ENCODE measurements at regions not wholly inside any gene's neighbourhood (a gene's known extent, or its start where the extent isn't known, plus 50 kb on each side); places are given as distances from the start of the nearest gene placed in this dataset.
"Not testable (repeated sequence)": the region's sequence is repeated elsewhere in the genome, so short reads cannot be mapped to it uniquely, and the experiment has no call there.

DNA sequence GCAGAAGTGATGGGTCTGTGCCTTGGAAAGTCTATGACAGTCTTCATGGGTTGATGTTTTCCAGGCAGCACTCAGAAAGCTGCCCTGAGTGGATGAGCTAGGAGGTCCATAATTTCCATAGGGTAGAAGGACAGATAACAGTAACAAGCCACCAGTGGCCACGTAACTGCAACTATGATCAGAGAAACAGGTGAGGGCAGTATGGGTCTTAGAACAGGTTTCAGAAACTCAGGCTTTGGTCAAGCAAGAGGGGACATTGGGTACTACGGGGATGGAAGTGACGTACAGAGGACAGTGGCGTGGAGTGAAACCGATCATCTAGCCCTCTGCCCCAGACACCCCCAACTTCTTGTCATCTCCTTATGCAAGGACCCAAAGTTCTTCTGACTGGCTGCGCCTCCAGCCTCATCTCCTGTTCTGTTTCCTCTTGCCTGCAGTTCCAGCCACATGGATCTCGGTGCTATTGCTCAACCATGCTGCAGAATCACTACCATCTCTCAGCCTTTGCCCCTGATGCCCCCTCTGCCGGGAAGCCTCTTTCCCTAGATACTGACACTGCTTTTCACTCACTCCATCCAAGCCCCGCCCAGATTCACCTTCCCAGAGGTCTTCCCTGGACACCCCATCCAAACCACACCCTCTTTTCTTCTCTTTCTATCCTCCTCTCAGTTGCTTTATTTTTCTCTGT is 123.4 kb downstream of the MFAP3L start:
- no peaks in the 10 kb centered on the region for H3K9me3 ChIP-seq
- TF ChIP-seq EP300 (IDR thresholded peaks at IDR 0.05), result no peak
- no peak for TF ChIP-seq POLR2A (IDR thresholded peaks at IDR 0.05)
- no peak for TF ChIP-seq POLR2AphosphoS5 (IDR thresholded peaks at IDR 0.05)
- TF ChIP-seq, protein P1, sequence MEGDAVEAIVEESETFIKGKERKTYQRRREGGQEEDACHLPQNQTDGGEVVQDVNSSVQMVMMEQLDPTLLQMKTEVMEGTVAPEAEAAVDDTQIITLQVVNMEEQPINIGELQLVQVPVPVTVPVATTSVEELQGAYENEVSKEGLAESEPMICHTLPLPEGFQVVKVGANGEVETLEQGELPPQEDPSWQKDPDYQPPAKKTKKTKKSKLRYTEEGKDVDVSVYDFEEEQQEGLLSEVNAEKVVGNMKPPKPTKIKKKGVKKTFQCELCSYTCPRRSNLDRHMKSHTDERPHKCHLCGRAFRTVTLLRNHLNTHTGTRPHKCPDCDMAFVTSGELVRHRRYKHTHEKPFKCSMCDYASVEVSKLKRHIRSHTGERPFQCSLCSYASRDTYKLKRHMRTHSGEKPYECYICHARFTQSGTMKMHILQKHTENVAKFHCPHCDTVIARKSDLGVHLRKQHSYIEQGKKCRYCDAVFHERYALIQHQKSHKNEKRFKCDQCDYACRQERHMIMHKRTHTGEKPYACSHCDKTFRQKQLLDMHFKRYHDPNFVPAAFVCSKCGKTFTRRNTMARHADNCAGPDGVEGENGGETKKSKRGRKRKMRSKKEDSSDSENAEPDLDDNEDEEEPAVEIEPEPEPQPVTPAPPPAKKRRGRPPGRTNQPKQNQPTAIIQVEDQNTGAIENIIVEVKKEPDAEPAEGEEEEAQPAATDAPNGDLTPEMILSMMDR (IDR thresholded peaks at IDR 0.05), result no peak
- WGBS, 5 donors, result 66 to 78% (median 72%) methylated on average over 9 of the region's 9 CpGs

DNA sequence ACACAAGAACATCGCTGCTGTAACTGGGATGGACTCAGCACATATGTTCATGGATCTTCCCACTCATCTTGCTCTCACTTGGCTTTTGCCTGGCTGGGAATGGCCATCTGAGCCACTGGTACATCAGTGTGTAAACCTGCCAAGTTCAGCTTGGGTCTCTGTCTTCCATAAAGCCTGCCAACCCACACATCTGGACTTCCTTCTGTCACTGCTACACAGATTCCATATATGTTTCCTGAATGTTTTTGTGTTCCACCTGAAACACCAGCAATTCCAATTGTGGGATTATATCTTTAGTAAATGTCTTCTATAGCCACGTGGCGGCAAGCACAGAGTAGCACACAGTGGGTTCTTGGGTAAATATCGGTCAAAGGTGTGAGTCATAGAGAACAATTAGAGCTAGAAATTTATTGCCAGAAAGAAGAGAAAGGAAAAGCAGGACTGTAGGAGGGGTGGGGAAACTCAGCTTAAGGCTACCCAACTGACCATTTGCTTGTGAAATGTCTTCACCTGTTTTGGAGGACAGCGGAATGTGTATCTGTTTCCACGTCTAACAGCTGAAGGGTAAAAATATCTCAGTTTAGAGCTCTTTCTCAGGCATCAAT is 125.9 kb downstream of the MFAP3L start:
- Histone ChIP-seq H3K36me3 (no peaks in the 10 kb centered on the region), H3K4me1 (no peaks in the 10 kb centered on the region), H3K27me3 (no peaks in the 10 kb centered on the region), H3K4me3 (no peak overlapping the region), H3K9me3 (no peaks in the 10 kb centered on the region), H3K27ac (no peak overlapping the region)
- TF ChIP-seq, protein P1 (IDR thresholded peaks at IDR 0.05), result no peak
- TF ChIP-seq POLR2AphosphoS5 (IDR thresholded peaks at IDR 0.05) (no peak), EP300 (IDR thresholded peaks at IDR 0.05) (no peak), POLR2A (IDR thresholded peaks at IDR 0.05) (no peak)
- peak in 1 of 2 donors; percentile 10 for DNase-seq
- WGBS, 5 donors, result 58 to 75% (median 72%) methylated on average over 6 of the region's 6 CpGs
- intact Hi-C loops (cut with DNase I; ENCODE audit: low total_unique reads), result no loop called here

More for the DNA sequence above, 123.4 kb downstream of the MFAP3L start:
- intact Hi-C loops (cut with DNase I; ENCODE audit: low total_unique reads), result no loop called here
- DNase-seq, result no peak
- Histone ChIP-seq H3K4me3 (no peak overlapping the region), H3K27me3 (no peaks in the 10 kb centered on the region), H3K27ac (no peak overlapping the region), H3K36me3 (no peaks in the 10 kb centered on the region), H3K4me1 (no peaks in the 10 kb centered on the region)

DNA sequence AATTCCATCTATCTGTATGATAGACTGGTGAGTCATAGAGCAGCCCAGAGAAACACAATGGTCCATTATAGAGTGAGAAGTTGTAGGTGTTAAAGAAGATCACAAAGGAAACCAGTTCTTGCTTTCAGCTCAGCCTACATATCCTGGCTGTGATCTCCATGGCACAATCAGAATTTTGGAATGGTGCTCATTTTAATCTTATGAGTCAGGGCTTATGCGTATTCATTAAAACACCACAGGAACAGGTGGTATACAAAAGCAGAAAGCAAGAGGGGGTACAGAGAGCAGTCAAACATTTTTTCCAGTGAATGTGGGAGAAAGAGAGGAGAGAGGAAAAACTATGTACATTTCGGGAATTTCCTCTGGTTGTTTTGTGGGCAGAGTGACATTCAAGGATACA is 126.9 kb downstream of the MFAP3L start:
- intact Hi-C loops (cut with DNase I; ENCODE audit: low total_unique reads), result no loop called here
- 82 to 94% (median 89%) methylated on average over 2 of the region's 2 CpGs for WGBS, 5 donors

DNA sequence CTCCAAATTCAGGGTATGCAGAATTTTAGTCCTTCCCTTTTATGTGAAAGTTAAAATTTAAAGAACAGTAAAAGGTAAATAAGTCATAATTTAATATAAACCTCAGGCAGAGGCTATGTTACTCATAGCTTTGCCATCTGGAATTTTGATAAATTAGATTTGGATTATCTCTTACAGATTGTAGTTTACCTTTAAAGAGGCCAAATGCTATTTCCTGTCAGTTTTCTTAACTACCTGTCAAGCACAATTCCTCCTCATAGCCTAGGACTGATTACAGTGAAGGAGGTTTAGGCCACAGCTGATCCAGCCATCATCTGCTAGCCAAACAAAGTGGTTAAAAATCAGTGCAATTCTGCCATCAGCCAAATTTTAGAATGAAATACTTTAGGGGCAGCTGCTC is 128.1 kb downstream of the MFAP3L start:
- Histone ChIP-seq H3K4me1 (no peaks in the 10 kb centered on the region), H3K9me3 (no peaks in the 10 kb centered on the region), H3K36me3 (no peaks in the 10 kb centered on the region), H3K4me3 (no peak overlapping the region), H3K27ac (no peak overlapping the region), H3K27me3 (no peaks in the 10 kb centered on the region)
- TF ChIP-seq POLR2A (IDR thresholded peaks at IDR 0.05), result no peak
- no peak for TF ChIP-seq POLR2AphosphoS5 (IDR thresholded peaks at IDR 0.05)
- TF ChIP-seq, protein P1 (IDR thresholded peaks at IDR 0.05), result no peak
- no peak for TF ChIP-seq EP300 (IDR thresholded peaks at IDR 0.05)
- intact Hi-C loops (cut with DNase I; ENCODE audit: low total_unique reads), result no loop called here
- no peak for DNase-seq

More for the DNA sequence above, 126.9 kb downstream of the MFAP3L start:
- no peaks in the 10 kb centered on the region for H3K36me3 ChIP-seq
- no peaks in the 10 kb centered on the region for H3K4me1 ChIP-seq
- DNase-seq, result no peak
- no peak overlapping the region for H3K27ac ChIP-seq
- TF ChIP-seq EP300 (IDR thresholded peaks at IDR 0.05) (no peak), POLR2AphosphoS5 (IDR thresholded peaks at IDR 0.05) (no peak), POLR2A (IDR thresholded peaks at IDR 0.05) (no peak)
- TF ChIP-seq, protein P1 (IDR thresholded peaks at IDR 0.05), result no peak
- H3K4me3 ChIP-seq, result no peak overlapping the region
- H3K9me3 ChIP-seq, result no peaks in the 10 kb centered on the region
- no peaks in the 10 kb centered on the region for H3K27me3 ChIP-seq

DNA sequence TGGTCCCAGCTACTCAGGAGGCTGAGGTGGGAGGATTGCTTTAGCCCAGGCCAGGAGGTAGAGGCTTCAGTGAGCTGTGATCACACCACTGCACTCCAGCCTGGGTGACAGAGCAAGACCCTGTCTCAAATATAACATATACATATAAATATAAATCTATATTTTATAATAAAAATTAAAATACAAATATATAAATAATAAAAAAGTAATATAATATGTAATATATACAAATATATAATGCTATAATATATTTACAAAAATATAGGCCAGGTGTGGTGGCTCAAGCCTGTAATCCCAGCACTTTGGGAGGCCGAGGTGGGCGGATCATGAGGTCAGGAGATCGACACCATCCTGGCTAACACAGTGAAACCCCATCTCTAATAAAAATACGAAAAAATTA is 131.4 kb downstream of the MFAP3L start:
- DNase-seq; H3K27ac ChIP-seq; H3K9me3 ChIP-seq; H3K4me1 ChIP-seq; H3K36me3 ChIP-seq; intact Hi-C loops (cut with DNase I; ENCODE audit: low total_unique reads); H3K4me3 ChIP-seq; H3K27me3 ChIP-seq: not testable (repeated sequence)
- WGBS, 5 donors, result 95 to 99% (median 96%) methylated on average over 4 of the region's 4 CpGs
